ENCODE measurements at regions not wholly inside any gene's neighbourhood (a gene's known extent, or its start where the extent isn't known, plus 50 kb on each side); places are given as distances from the start of the nearest gene placed in this dataset.
"Not testable (repeated sequence)": the region's sequence is repeated elsewhere in the genome, so short reads cannot be mapped to it uniquely, and the experiment has no call there.

DNA sequence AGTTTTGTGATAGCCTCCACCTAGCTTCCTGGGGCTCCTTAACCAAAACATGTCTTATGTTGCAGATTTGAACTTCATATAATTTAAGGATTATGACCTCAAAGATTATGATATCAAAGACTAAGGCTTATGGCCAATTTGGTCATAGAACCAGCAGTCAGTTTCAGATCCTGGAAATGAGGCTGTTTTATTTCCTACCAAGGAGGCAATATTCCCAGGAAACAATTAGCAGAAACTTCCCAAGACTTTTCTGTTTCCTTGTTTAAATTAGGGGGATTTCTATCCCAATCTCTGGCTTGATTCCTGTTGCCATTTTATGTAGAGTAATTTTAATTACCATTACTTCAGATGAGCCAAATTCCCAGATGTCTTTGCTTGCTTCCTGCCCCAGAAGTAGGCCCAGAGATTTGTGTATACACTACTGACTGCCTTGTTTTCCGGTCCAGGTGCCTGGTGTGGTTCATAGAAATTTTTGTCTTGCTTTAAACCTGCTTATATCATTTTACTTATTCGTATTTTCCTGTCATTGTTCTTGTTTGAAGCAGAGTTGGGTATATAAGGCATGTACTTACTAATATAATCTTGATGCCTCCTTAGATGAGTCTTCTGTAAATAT is 119.2 kb upstream of the TMEM170B start:
- Histone ChIP-seq H3K27ac (no peak overlapping the region), H3K4me1 (no peaks in the 10 kb centered on the region), H3K27me3 (ENCODE audit: control insufficient read depth, insufficient read depth, low read length) (no peaks in the 10 kb centered on the region), H3K9ac (no peak overlapping the region), H3K4me3 (ENCODE audit: low read depth, low read length) (no peak overlapping the region), H3K4me2 (ENCODE audit: low read length) (no peak overlapping the region), H3K9me3 (ENCODE audit: control insufficient read depth, low read length) (no peaks in the 10 kb centered on the region), H3K36me3 (ENCODE audit: control insufficient read depth, insufficient read depth, low read length) (no peaks in the 10 kb centered on the region), H3K79me2 (no peaks in the 10 kb centered on the region), H2AFZ (no peak overlapping the region)
- TF ChIP-seq, protein P1, sequence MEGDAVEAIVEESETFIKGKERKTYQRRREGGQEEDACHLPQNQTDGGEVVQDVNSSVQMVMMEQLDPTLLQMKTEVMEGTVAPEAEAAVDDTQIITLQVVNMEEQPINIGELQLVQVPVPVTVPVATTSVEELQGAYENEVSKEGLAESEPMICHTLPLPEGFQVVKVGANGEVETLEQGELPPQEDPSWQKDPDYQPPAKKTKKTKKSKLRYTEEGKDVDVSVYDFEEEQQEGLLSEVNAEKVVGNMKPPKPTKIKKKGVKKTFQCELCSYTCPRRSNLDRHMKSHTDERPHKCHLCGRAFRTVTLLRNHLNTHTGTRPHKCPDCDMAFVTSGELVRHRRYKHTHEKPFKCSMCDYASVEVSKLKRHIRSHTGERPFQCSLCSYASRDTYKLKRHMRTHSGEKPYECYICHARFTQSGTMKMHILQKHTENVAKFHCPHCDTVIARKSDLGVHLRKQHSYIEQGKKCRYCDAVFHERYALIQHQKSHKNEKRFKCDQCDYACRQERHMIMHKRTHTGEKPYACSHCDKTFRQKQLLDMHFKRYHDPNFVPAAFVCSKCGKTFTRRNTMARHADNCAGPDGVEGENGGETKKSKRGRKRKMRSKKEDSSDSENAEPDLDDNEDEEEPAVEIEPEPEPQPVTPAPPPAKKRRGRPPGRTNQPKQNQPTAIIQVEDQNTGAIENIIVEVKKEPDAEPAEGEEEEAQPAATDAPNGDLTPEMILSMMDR (IDR thresholded peaks at IDR 0.05): no peak

DNA sequence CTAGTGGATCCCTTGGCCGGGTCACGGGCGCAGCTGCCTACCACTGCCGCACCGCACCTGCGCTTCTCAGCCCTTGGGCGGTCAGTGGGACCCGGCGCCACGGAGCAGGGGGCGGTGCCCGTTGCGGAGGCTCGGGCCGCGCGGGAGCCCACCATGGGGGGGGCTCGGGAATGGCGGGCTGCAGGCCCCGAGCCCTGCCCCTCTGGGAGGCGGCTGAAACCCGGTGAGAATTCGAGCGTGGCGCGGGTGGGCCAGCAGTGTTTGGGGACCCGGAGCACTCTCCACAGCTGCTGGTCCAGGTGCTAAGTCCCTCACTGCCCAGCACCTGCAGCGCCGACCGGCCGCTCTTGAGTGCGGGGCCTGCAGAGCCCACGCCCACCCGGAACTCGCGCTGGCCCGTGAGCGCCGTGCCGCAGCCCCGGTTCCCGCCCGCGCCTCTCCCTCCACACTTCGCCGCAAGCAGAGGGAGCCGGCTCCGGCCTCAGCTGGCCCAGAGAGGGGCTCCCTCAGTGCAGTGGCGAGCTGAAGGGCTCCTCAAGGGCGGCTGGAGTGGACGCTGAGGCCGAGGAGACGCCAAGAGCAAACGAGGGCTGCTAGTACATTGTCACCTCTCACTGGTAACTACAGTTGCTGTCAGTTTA is 120.5 kb upstream of the TMEM170B start:
- Histone ChIP-seq H3K4me1 (no peaks in the 10 kb centered on the region), H2AFZ (no peak overlapping the region), H3K4me3 (ENCODE audit: low read depth, low read length) (no peak overlapping the region), H3K27ac (no peak overlapping the region), H3K79me2 (no peaks in the 10 kb centered on the region), H3K4me2 (ENCODE audit: low read length) (no peak overlapping the region), H3K27me3 (ENCODE audit: control insufficient read depth, insufficient read depth, low read length) (no peaks in the 10 kb centered on the region), H3K9me3 (ENCODE audit: control insufficient read depth, low read length) (no peaks in the 10 kb centered on the region), H3K9ac (no peak overlapping the region), H3K36me3 (ENCODE audit: control insufficient read depth, insufficient read depth, low read length) (no peaks in the 10 kb centered on the region)
- TF ChIP-seq, protein P1 (IDR thresholded peaks at IDR 0.05): no peak

DNA sequence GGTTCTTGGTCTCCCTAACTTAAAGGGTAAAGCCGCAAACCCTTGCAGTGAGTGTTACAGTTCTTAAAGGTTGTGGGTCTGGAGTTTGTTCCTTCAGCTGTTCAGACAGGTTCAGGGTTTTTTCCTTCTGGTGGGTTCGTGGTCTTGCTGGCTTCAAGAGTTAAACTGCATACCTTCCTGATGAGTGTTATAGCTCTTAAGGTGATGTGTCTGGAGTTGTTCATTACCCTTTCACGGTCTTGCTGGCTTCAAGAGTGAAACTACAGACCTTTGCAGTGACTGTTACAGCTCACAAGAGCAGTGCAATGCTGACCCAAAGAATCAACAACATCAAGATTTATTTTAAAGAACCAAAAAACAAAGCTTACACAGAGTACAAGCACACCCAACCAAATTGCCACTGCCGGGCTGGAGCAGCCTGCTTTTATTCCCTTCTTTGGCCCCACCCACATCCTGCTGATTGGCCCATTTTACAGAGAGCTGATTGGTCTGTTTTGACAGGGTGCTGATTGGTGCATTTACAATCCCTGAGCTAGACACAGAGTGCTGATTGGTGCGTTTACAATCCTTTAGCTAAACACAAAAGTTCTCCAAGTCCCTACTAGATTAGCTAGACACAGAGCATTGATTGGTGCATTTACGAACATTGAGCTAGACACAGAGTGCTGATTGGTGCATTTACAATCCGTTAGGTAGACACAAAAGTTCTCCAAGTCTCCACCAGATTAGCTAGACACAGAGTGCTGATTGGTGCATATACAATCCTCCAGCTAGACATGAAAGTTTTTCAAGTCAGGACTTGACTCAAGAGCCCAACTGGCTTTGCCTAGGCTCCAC is 121.2 kb upstream of the TMEM170B start:
- not testable (repeated sequence) for H3K4me2 ChIP-seq (ENCODE audit: low read length); H3K36me3 ChIP-seq (ENCODE audit: control insufficient read depth, insufficient read depth, low read length); H3K4me1 ChIP-seq; H3K4me3 ChIP-seq (ENCODE audit: low read depth, low read length); H3K79me2 ChIP-seq; H3K9ac ChIP-seq; H3K27me3 ChIP-seq (ENCODE audit: control insufficient read depth, insufficient read depth, low read length); H3K27ac ChIP-seq; H3K9me3 ChIP-seq (ENCODE audit: control insufficient read depth, low read length); H2AFZ ChIP-seq

DNA sequence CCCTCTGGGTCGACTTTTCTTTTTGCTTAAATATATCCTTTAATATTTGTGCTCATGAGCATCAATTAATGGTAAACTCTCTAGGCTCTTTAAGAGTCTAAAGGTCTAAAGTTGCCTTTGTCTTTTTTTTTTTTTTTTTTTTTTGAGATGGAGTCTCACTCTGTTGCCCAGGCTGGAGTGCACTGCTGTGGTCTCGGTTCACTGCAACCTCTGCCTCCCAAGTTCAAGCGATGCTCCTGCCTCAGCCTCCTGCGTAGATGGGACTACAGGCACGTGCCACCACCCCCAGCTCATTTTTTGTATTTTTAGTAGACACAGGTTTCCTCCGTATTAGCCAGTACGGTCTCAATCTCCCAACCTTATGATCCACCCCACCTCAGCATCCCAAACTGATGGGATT is 122.0 kb upstream of the TMEM170B start:
- Histone ChIP-seq H3K36me3 (ENCODE audit: control insufficient read depth, insufficient read depth, low read length) (no peaks in the 10 kb centered on the region), H3K27ac (no peak overlapping the region), H3K4me3 (ENCODE audit: low read depth, low read length) (no peak overlapping the region), H3K9ac (no peak overlapping the region), H3K27me3 (ENCODE audit: control insufficient read depth, insufficient read depth, low read length) (no peaks in the 10 kb centered on the region), H3K4me1 (no peaks in the 10 kb centered on the region), H3K79me2 (no peaks in the 10 kb centered on the region), H2AFZ (no peak overlapping the region), H3K4me2 (ENCODE audit: low read length) (no peak overlapping the region), H3K9me3 (ENCODE audit: control insufficient read depth, low read length) (no peaks in the 10 kb centered on the region)
- TF ChIP-seq, protein P1 (IDR thresholded peaks at IDR 0.05): no peak

DNA sequence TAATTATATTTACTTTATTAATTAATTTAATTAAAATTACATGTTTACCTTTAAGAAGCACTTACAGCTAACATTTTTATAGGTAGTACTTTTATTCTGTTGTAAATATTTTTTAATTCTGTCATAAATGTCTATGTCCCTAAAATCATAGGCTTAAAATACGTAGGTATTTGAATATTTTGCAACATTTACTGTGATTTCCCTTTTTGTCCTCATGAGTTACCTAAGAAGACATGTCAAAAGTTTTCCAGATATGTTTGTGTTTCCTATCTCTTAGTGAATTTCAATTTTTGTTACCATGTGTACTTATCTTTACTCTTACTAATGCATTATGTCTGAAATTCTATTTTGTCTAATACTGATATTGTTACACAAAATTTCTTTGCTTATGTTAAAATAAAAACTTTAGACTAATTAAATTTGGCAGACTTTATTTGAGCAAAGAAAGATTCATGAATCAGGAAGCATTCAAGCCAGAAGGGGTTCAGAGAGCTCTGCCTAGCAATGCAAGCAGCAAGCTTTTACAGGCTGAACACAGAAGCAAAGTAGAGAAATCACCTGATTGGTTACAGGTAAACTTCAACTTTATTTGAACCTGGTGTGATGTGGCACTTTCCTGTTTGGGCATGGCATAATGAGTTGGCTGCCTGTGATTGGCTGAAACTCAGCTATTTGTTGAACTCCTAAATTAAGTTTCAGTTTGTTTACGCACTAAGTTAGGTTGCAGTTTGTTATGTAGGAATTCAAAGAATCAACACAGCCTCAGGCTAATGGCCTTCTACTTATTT is 123.2 kb upstream of the TMEM170B start:
- Histone ChIP-seq H2AFZ (no peak overlapping the region), H3K36me3 (ENCODE audit: control insufficient read depth, insufficient read depth, low read length) (no peaks in the 10 kb centered on the region), H3K27ac (no peak overlapping the region), H3K4me3 (ENCODE audit: low read depth, low read length) (no peak overlapping the region), H3K4me2 (ENCODE audit: low read length) (no peak overlapping the region), H3K4me1 (no peaks in the 10 kb centered on the region), H3K79me2 (no peaks in the 10 kb centered on the region), H3K27me3 (ENCODE audit: control insufficient read depth, insufficient read depth, low read length) (no peaks in the 10 kb centered on the region), H3K9me3 (ENCODE audit: control insufficient read depth, low read length) (no peaks in the 10 kb centered on the region), H3K9ac (no peak overlapping the region)
- TF ChIP-seq, protein P1 (IDR thresholded peaks at IDR 0.05): no peak
